Right cardiac atrium (tissue), 5 donors: ENCODE measurements at regions not wholly inside any gene's neighbourhood (a gene's known extent, or its start where the extent isn't known, plus 50 kb on each side); places are given as distances from the start of the nearest gene placed in this dataset.

Source experiments
- ATAC-seq, 2 donors: fragments of 200-7000 bp; cut with Tn5 transposase; one replicate each; pipeline versions ENCODE4 v1.8.0 to v1.9.1; 2020; ENCODE audit warnings: moderate library complexity in 2 of 2, mild to moderate bottlenecking in 1 of 2
- DNase-seq, 3 donors: peaks; one replicate each; pipeline ENCODE4 v3.0.0-alpha.2; 2020
- H3K27ac ChIP-seq: one replicate; pipeline ENCODE4 v1.5.1; 2013; ENCODE audit warnings: mild to moderate bottlenecking, low read length, control low read depth, moderate library complexity
- H3K27me3 ChIP-seq: one replicate; pipeline ENCODE4 v1.6.1; 2013; ENCODE audit not compliant: control insufficient read depth, insufficient read depth
- H3K4me1 ChIP-seq: one replicate; pipeline ENCODE4 v1.6.1; 2013; ENCODE audit warnings: low read length; ENCODE audit not compliant: control insufficient read depth, insufficient read depth
- H3K4me3 ChIP-seq: one replicate; pipeline ENCODE4 v1.5.1; 2013; ENCODE audit warnings: low read length, control low read depth
- H3K9me3 ChIP-seq: one replicate; pipeline ENCODE4 v1.6.1; 2013; ENCODE audit warnings: low read length; ENCODE audit not compliant: control insufficient read depth
- WGBS: extraction: QIAGEN DNeasy Blood & Tissue Kit; methylation state at CpG from one replicate; pipeline ENCODE4 v1.1.7; 2013; 5-methylcytosine and 5-hydroxymethylcytosine counted together
- intact Hi-C, 4 donors: fragments of 100-400 bp; cut with DNase I; formaldehyde crosslinking; loops; one replicate each; pipeline versions ENCODE4 v1.11.0 to v1.14.0; 2022 to 2023
- donor health status: healthy with polysubstance abuse.
- donor health status: DM: no; HTN: yes; CAD: no.
- donor health status: DM: no; HTN: no; CAD: no.
- donor health status: DM: no; HTN: yes; CAD: no; lungs with severe emphysema.
- donor health status: DM: yes; HTN: yes; CAD: no.

DNA sequence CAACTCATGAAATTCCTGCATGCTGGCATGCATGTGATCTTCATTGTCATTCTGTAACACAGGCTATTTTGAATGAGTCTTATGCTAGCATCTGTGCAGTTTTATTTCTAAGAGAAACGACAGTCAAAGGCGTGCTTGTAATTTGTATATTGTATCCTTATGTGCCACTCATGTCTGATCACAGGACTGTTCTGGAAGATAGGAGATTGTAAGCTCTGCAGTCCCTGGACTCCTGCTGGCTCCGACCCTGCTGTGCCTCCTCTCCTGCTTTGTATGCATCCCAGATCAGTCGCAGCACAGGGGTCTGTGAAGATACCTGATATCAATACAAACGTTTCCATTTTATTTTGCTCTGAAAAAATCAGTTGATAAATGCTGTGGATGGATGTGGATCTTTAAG is 653.1 kb downstream of the LIG4 start:
- no peaks in the 10 kb centered on the region for H3K27me3 ChIP-seq
- H3K4me3 ChIP-seq, result no peak overlapping the region
- no peaks in the 10 kb centered on the region for H3K4me1 ChIP-seq
- DNase-seq (no peak), ATAC-seq (no peak)
- intact Hi-C loops, result no loop called here
- H3K27ac ChIP-seq, result no peak overlapping the region
- 60% methylated on average over 5 of the region's 5 CpGs for WGBS
- H3K9me3 ChIP-seq, result no peaks in the 10 kb centered on the region

DNA sequence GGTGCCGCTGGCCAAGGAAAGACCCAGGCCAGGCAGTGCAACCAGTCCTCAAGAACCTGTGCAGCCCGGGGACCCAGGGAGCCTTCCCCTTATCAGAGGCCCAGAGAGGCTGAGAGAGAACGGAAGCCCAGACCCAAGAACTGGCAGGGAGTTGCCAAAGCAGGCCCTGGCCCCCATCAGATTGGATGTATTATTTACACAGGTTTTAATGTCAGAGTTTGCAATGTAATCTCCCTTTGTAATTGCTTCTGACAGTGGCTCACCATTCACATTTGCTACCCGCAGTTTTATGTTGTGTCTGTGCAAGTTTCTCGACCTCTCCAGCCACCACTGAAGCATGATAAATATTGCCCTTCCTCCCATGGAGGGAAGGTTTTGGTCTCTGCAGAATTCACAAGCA is 660.9 kb downstream of the LIG4 start:
- Histone ChIP-seq H3K4me1 (no peaks in the 10 kb centered on the region), H3K27ac (no peak overlapping the region), H3K27me3 (no peaks in the 10 kb centered on the region), H3K9me3 (no peaks in the 10 kb centered on the region), H3K4me3 (no peak overlapping the region)
- WGBS, result 75% methylated on average over 5 of the region's 5 CpGs
- ATAC-seq, result no peak
- intact Hi-C loops, result no loop called here
- DNase-seq, result no peak

DNA sequence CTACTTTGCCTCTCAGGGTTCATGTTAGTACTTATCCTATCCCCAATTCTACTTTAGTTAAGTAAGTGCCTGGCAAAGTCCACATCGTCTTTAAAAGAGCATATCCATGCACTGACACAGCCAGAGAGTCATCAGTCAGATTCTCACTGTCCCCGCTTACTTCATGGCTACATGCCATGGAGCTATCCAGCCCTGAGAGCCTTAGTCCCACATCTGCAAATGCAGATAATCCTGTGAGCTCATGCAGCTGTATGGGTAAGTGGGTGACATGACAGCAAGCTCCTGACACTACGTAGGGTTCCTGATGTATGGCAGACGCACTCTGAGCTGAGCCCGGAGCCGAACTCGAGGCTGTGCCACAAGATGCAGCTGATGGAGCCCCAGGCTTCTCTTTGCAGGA is 661.5 kb downstream of the LIG4 start:
- WGBS, result 38% methylated on average over 7 of the region's 7 CpGs
- Histone ChIP-seq H3K4me1 (no peaks in the 10 kb centered on the region), H3K4me3 (no peak overlapping the region), H3K27me3 (no peaks in the 10 kb centered on the region), H3K27ac (no peak overlapping the region), H3K9me3 (no peaks in the 10 kb centered on the region)
- intact Hi-C loops, result no loop called here
- DNase-seq (no peak), ATAC-seq (no peak)

DNA sequence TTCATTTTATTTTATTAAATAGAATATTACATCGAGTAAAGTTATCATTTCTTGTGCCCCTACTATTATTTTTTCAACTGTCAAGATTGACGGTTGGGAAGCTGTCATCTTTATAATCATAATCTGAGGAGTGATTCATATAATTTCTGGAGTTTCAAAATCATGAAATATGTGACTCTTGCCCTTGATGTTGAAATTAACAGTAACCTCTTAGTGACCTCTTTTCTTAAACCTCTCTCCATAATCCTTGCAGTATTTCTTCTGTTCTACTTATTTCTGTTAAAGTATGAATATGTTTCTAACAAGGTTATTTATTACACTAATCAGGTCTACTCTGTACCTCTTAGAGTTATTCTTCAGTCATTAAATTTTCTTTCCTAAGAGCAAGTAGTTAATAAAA is 663.8 kb downstream of the LIG4 start:
- 53% methylated on average over 2 of the region's 2 CpGs for WGBS
- H3K9me3 ChIP-seq, result no peaks in the 10 kb centered on the region
- H3K4me1 ChIP-seq, result no peaks in the 10 kb centered on the region
- no peak for ATAC-seq
- no peak overlapping the region for H3K4me3 ChIP-seq
- H3K27me3 ChIP-seq, result no peaks in the 10 kb centered on the region
- intact Hi-C loops, result no loop called here
- no peak overlapping the region for H3K27ac ChIP-seq
- DNase-seq, result no peak

DNA sequence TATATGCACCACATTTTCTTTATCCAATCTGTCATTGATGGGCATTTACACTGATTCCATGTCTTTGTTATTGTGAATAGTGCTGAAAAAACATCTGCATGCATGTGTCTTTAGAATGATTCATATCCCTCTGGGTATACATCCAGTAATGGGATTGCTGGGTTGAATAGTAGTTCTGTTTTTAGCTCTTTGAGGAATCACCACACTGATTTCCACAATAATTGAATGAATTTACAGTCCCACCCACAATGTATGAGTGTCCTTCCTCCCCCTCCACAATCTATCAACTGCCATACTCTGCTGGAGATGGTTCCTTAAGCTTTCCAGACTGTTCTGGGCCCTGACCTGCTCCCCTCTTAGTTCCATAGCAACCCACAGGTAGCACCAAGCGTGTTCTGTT is 667.0 kb downstream of the LIG4 start:
- no peak overlapping the region for H3K27ac ChIP-seq
- 98% methylated on average over 1 of the region's 1 CpG for WGBS
- no peak for DNase-seq
- ATAC-seq, result no peak
- H3K4me1 ChIP-seq, result no peaks in the 10 kb centered on the region
- no peak overlapping the region for H3K4me3 ChIP-seq
- peaks cover 2% of the 10 kb centered on the region for H3K9me3 ChIP-seq
- no peaks in the 10 kb centered on the region for H3K27me3 ChIP-seq
- intact Hi-C loops, result no loop called here

DNA sequence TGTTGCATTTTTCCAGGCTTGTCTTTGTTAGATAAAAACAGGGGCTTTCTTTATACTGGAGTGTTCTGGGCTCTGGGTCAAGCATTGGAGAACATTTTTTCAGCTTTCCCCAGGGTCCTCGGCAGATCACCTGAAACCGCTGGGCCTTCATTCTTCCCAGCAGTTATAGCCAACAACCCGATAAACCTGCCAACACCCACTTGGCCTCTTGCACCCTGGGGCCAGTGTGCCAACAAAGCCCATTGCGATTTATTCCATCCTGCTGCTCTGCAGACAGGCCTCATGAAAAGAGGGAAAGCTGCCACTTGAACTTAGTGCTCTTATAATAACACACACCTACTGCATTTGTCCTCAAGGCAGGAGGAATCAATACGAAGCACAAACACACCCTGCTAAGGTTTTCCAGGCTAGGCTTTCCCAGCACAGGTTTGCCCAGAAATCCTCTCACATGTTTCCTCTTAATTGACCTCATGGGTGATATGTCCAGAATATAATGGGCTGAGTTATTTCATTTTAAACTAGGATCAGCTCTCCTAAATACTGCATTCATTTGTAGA is 669.3 kb downstream of the LIG4 start:
- 49% methylated on average over 5 of the region's 5 CpGs for WGBS

DNA sequence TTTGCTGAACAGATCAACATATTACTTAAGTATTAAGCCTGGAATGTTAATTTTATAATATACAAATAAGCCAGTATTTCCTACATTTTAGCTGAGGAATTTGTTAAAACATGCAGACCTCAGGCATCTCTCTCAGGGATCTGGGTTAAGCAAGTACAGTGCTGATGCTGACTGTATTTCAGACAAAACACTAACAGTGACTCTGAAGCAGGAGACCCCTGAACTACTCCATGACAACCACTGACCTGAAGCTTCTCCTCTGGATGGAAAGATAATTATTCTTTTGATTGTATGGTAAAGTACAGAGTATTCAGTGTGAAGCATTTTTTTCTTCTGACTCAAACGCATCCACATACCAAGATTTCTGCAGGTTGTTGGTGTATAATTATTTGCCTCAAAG is 680.8 kb downstream of the LIG4 start:
- Histone ChIP-seq H3K27me3 (no peaks in the 10 kb centered on the region), H3K4me3 (no peak overlapping the region), H3K9me3 (no peaks in the 10 kb centered on the region), H3K4me1 (no peaks in the 10 kb centered on the region), H3K27ac (no peak overlapping the region)
- DNase-seq (no peak), ATAC-seq (no peak)
- intact Hi-C loops, result no loop called here
- 71% methylated on average over 1 of the region's 1 CpG for WGBS

More for the DNA sequence above, 669.3 kb downstream of the LIG4 start:
- peak in 1 of 3 donors; percentile 12 for DNase-seq
- Histone ChIP-seq H3K9me3 (peaks cover 2% of the 10 kb centered on the region), H3K4me3 (no peak overlapping the region), H3K4me1 (no peaks in the 10 kb centered on the region), H3K27ac (no peak overlapping the region), H3K27me3 (no peaks in the 10 kb centered on the region)
- ATAC-seq, result no peak
- intact Hi-C loops, result no loop called here

DNA sequence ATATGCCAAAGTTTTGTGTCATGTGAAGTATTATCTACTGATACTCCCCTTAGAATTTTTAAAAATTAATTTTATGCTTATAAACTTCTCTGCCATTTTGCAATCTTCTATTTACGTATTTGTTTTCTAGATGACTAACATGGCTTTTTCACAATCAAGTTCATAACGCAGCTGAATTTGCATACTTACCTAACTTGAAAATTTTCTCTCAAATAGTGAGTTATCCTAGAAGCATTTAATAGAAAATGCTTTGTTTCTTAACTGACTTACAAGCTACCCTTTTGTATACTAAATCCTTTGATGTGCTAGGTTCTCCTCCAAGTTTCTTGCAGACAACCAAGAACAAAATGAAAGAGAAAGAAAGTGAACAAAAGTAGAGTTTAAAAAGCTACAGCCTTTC is 683.5 kb downstream of the LIG4 start:
- Histone ChIP-seq H3K4me1 (no peaks in the 10 kb centered on the region), H3K27ac (no peak overlapping the region), H3K9me3 (no peaks in the 10 kb centered on the region), H3K27me3 (no peaks in the 10 kb centered on the region), H3K4me3 (no peak overlapping the region)
- intact Hi-C loops, result no loop called here
- DNase-seq (no peak), ATAC-seq (no peak)
- 84% methylated on average over 2 of the region's 2 CpGs for WGBS

DNA sequence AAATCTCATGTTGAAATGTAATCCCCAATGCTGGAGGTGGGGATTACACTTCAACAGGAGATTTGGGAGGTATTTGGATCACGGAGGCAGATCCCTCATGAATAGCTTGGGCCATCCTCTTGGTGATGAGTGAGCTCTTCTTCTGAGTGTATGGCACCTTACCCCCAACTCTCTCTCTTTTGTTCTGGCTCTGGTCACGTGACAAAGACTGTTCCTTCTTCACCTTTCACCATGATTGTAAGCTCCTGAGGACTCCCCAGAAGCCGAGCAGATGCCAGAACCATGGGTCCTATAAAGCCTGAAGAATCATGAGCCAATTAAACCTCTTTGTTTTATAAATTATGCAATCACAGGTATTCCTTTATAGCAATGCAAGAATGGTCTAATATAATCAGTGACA is 684.2 kb downstream of the LIG4 start:
- intact Hi-C loops, result no loop called here
- H3K9me3 ChIP-seq, result no peaks in the 10 kb centered on the region
- DNase-seq (no peak), ATAC-seq (no peak)
- no peaks in the 10 kb centered on the region for H3K4me1 ChIP-seq
- no peak overlapping the region for H3K27ac ChIP-seq
- no peak overlapping the region for H3K4me3 ChIP-seq
- no peaks in the 10 kb centered on the region for H3K27me3 ChIP-seq
- WGBS, result 84% methylated on average over 3 of the region's 3 CpGs

DNA sequence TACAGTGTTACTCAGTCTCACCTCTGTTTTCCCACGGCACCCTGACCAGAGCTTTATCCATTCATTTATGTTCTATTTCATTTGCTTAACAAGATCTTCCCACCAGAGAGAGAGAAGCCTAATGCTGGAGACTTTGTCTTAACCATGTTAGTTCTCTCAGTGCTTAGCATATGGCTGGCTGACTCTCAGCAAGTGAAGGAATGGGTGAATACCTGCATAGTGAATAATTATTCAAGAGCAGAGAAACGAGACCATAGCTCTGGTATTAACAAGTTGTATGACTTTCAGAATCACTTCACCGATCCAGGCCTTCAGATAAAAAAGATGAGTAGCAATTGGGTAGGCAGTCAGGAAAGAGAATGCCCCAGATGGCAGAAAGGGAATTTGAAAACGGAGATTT is 686.3 kb downstream of the LIG4 start:
- DNase-seq (no peak), ATAC-seq (no peak)
- Histone ChIP-seq H3K27ac (no peak overlapping the region), H3K4me3 (no peak overlapping the region), H3K4me1 (no peaks in the 10 kb centered on the region), H3K27me3 (no peaks in the 10 kb centered on the region), H3K9me3 (no peaks in the 10 kb centered on the region)
- WGBS, result 82% methylated on average over 4 of the region's 4 CpGs
- intact Hi-C loops, result no loop called here

DNA sequence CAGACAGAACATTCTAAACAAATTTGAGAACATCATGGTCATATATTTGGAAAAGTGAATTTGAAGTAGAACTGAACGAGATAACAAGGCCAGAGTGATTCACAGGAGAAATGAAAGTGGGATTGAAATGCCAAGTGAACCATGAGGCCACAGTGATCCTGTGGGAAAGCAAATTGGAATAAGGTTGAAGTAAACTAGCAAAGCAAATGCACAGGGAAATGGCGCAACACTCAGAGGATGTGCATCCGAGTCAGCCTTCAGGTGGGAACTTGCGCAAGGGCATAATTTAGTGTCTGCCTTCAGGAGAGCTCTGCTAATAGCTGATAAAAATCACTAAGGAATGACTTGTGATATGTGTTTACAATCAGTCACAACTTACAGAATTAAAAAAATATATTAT is 696.6 kb downstream of the LIG4 start:
- H3K27me3 ChIP-seq, result no peaks in the 10 kb centered on the region
- no peaks in the 10 kb centered on the region for H3K4me1 ChIP-seq
- intact Hi-C loops, result no loop called here
- no peak overlapping the region for H3K27ac ChIP-seq
- WGBS, result 91% methylated on average over 4 of the region's 4 CpGs
- no peaks in the 10 kb centered on the region for H3K9me3 ChIP-seq
- no peak for ATAC-seq
- no peak overlapping the region for H3K4me3 ChIP-seq
- no peak for DNase-seq

DNA sequence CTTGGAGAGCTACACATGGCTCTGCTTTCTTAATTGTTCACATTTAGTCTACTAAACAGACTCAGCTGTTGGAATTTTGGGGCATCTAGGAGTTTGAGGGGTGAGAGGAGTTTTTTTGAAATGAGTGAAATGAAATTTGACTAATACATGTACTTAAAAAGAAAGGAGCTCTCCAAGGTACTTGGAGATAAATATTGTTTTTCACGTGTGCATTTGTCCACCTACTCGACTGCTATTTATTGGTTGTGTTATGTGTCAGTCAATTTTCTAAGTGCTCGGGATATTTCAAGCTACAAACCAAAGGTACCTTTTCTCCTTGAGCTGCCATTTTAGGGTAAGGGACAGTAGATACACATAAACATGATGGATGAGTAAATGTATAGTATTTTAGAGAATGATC is 697.0 kb downstream of the LIG4 start:
- 56% methylated on average over 3 of the region's 3 CpGs for WGBS
- ATAC-seq (no peak), DNase-seq (no peak)
- Histone ChIP-seq H3K4me3 (no peak overlapping the region), H3K4me1 (no peaks in the 10 kb centered on the region), H3K27ac (no peak overlapping the region), H3K9me3 (no peaks in the 10 kb centered on the region), H3K27me3 (no peaks in the 10 kb centered on the region)
- intact Hi-C loops, result no loop called here
